Limb (tissue), 2 donors: ENCODE measurements at regions not wholly inside any gene's neighbourhood (a gene's known extent, or its start where the extent isn't known, plus 50 kb on each side); places are given as distances from the start of the nearest gene placed in this dataset.
A peak's percentile ranks its signal among the peaks of the same experiment; 100 is the strongest.

ENCODE experiments used
- DNase-seq, 2 donors: peaks; one replicate each; pipeline ENCODE4 v3.0.0-alpha.2; 2016; ENCODE audit errors: extremely low spot score in 2 of 2

- no peak for DNase-seq
Observed at GRCh38 chr7:30212701-30213111, 71.7 kb upstream of the ZNRF2 start.

GRCh38 chr7:30213637-30214036 is 70.8 kb upstream of the ZNRF2 start:
- DNase-seq = no peak

GRCh38 chr7:30214651-30215137 is 69.7 kb upstream of the ZNRF2 start:
- DNase-seq = no peak

GRCh38 chr7:30221764-30222163 is 62.6 kb upstream of the ZNRF2 start:
- DNase-seq = no peak

- no peak for DNase-seq
Observed at GRCh38 chr7:30222515-30223215, 61.7 kb upstream of the ZNRF2 start.

GRCh38 chr7:30223896-30224295 is 60.5 kb upstream of the ZNRF2 start:
- DNase-seq = no peak

GRCh38 chr7:30224511-30225062 is 59.8 kb upstream of the ZNRF2 start:
- no peak for DNase-seq

GRCh38 chr7:30225863-30226613 is 58.4 kb upstream of the ZNRF2 start:
- DNase-seq = peak; percentile 66 to 75

- DNase-seq = no peak
Observed at GRCh38 chr7:30226614-30227268, 57.7 kb upstream of the ZNRF2 start.

- no peak for DNase-seq
Observed at GRCh38 chr7:30231271-30231670, 53.1 kb upstream of the ZNRF2 start.

- no peak for DNase-seq
Observed at GRCh38 chr7:30232391-30232790, 52.0 kb upstream of the ZNRF2 start.
